IMR-90 (cell line): ENCODE measurements at regions not wholly inside any gene's neighbourhood (a gene's known extent, or its start where the extent isn't known, plus 50 kb on each side); places are given as distances from the start of the nearest gene placed in this dataset.

Experiments used
- ATAC-seq: fragments of 200-7000 bp; cut with Tn5 transposase; 2 replicates; pipeline ENCODE4 v1.9.1; 2020; ENCODE audit warnings: low read depth, mild to moderate bottlenecking, moderate library complexity
- BruUV-seq: library from RNA; stranded (reverse); fragments of 400-500 nt; replicated peaks from 2 replicates; lab custom pipeline; 2021; lab: Mats Ljungman, UMichigan
- CTCF ChIA-PET: fragments of 300-600 bp; formaldehyde crosslinking; extraction: SDS; loops from one replicate; lab custom pipeline; 2021; ENCODE audit warnings: antibody characterized with exemption; lab: Yijun Ruan, JAX
- POLR2A ChIA-PET: fragments of 300-600 bp; sonication (Branson Sonifier 250); formaldehyde crosslinking; loops from one replicate; lab custom pipeline; 2022; ENCODE audit warnings: antibody characterized with exemption; ENCODE audit not compliant: unreplicated experiment; lab: Charles Lee
- DNase-seq: peaks from one replicate; pipeline ENCODE4 v3.0.0; 2013
- H2AFZ ChIP-seq: replicated peaks from 2 replicates; pipeline ENCODE3; 2013; ENCODE audit warnings: low read length, mild to moderate bottlenecking; ENCODE audit not compliant: poor library complexity
- H2AK5ac ChIP-seq: 2 replicates; pipeline ENCODE4 v1.6.1; 2013; ENCODE audit warnings: low read depth, low read length, inconsistent platforms
- H2AK9ac ChIP-seq: replicated peaks from 2 replicates; pipeline ENCODE3; 2013; ENCODE audit warnings: mild to moderate bottlenecking, low read depth, low read length, moderate library complexity; ENCODE audit not compliant: poor library complexity
- H2BK120ac ChIP-seq: 2 replicates; pipeline ENCODE4 v1.6.1; 2013; ENCODE audit warnings: low read depth, low read length, inconsistent platforms
- H2BK15ac ChIP-seq: 3 replicates; pipeline ENCODE4 v1.6.1; 2013; ENCODE audit warnings: low read depth, low read length, inconsistent platforms
- H2BK20ac ChIP-seq: 2 replicates; pipeline ENCODE4 v1.6.1; 2013; ENCODE audit warnings: low read depth, mild to moderate bottlenecking, inconsistent platforms, low read length, moderate library complexity
- H2BK5ac ChIP-seq: 2 replicates; pipeline ENCODE4 v1.6.1; 2013; ENCODE audit warnings: mild to moderate bottlenecking, low read depth, low read length, inconsistent platforms; ENCODE audit not compliant: poor library complexity, severe bottlenecking
- H3K14ac ChIP-seq: replicated peaks from 2 replicates; pipeline ENCODE4 v1.6.1; 2013; ENCODE audit warnings: low read depth, low read length, inconsistent platforms
- H3K18ac ChIP-seq: 2 replicates; pipeline ENCODE4 v1.6.1; 2013; ENCODE audit warnings: low read depth, low read length, control low read depth
- H3K23ac ChIP-seq: 2 replicates; pipeline ENCODE4 v1.6.1; 2013; ENCODE audit warnings: low read depth, low read length, inconsistent platforms
- H3K27ac ChIP-seq: 2 replicates; pipeline ENCODE4 v1.5.1; 2013; ENCODE audit warnings: mild to moderate bottlenecking, control low read depth, low read length; ENCODE audit not compliant: insufficient read depth
- H3K27me3 ChIP-seq: 2 replicates; pipeline ENCODE4 v1.6.1; 2013; ENCODE audit warnings: low read length; ENCODE audit not compliant: control insufficient read depth, insufficient read depth
- H3K36me3 ChIP-seq: 2 replicates; pipeline ENCODE4 v1.6.1; 2013; ENCODE audit warnings: low read length, mixed read lengths; ENCODE audit not compliant: control insufficient read depth, insufficient read depth
- H3K4ac ChIP-seq: 2 replicates; pipeline ENCODE4 v1.6.1; 2013; ENCODE audit warnings: low read depth, low read length, inconsistent platforms
- H3K4me1 ChIP-seq: 2 replicates; pipeline ENCODE4 v1.6.1; 2013; ENCODE audit warnings: low read length, mixed read lengths; ENCODE audit not compliant: control insufficient read depth, insufficient read depth
- H3K4me2 ChIP-seq: 2 replicates; pipeline ENCODE4 v1.6.1; 2013; ENCODE audit warnings: low read depth, mild to moderate bottlenecking, control low read depth, low read length, moderate library complexity
- H3K4me3 ChIP-seq: 2 replicates; pipeline ENCODE4 v1.5.1; 2013; ENCODE audit warnings: low read depth, mild to moderate bottlenecking, control low read depth, low read length, moderate library complexity; ENCODE audit not compliant: insufficient read depth
- H3K56ac ChIP-seq: 2 replicates; pipeline ENCODE4 v1.6.1; 2013; ENCODE audit warnings: low read length, inconsistent platforms; ENCODE audit not compliant: insufficient read depth; ENCODE audit errors: extremely low read depth
- H3K79me1 ChIP-seq, 2 experiments: 2 replicates each; pipeline ENCODE4 v1.6.1; 2013; ENCODE audit warnings: low read length in 2 of 2, inconsistent platforms in 1 of 2, low read depth in 1 of 2
- H3K9ac ChIP-seq: 2 replicates; pipeline ENCODE4 v1.6.1; 2013; ENCODE audit warnings: low read depth, low read length, control low read depth
- H3K9me1 ChIP-seq: 2 replicates; pipeline ENCODE4 v1.6.1; 2013; ENCODE audit warnings: low read length, inconsistent platforms; ENCODE audit not compliant: insufficient read depth
- H3K9me3 ChIP-seq: 2 replicates; pipeline ENCODE4 v1.6.1; 2013; ENCODE audit warnings: low read length; ENCODE audit not compliant: control insufficient read depth, insufficient read depth
- H4K20me1 ChIP-seq: 2 replicates; pipeline ENCODE4 v1.6.1; 2013; ENCODE audit warnings: low read length, inconsistent platforms; ENCODE audit not compliant: insufficient read depth
- H4K5ac ChIP-seq: 2 replicates; pipeline ENCODE4 v1.6.1; 2013; ENCODE audit warnings: mild to moderate bottlenecking, low read depth, low read length, control low read depth
- H4K8ac ChIP-seq, 2 experiments: 2 replicates each; pipeline ENCODE4 v1.6.1; 2013; ENCODE audit warnings: low read depth in 2 of 2, low read length in 2 of 2, control low read depth in 1 of 2, inconsistent platforms in 1 of 2
- H4K91ac ChIP-seq: 2 replicates; pipeline ENCODE4 v1.6.1; 2013; ENCODE audit warnings: low read depth, low read length, inconsistent platforms; ENCODE audit not compliant: insufficient read depth
- BHLHE40 ChIP-seq: fragments of 150-350 bp; IDR thresholded peaks from 2 replicates; pipeline ENCODE4 v1.6.1; 2016; ENCODE audit warnings: mild to moderate bottlenecking, low read depth, low read length
- CEBPB ChIP-seq: IDR thresholded peaks from 2 replicates; pipeline ENCODE4 v1.6.1; 2012; ENCODE audit warnings: low read depth, low read length, improper control_type of control experiment
- CHD1 ChIP-seq: IDR thresholded peaks from 2 replicates; pipeline ENCODE4 v1.6.1; 2012; ENCODE audit warnings: low read depth, low read length, improper control_type of control experiment
- CTCF ChIP-seq: conservative IDR thresholded peaks from 2 replicates; pipeline ENCODE4 v1.5.1; 2012; ENCODE audit warnings: mild to moderate bottlenecking, low read depth, low read length, improper control_type of control experiment
- ELK1 ChIP-seq: fragments of 150-350 bp; IDR thresholded peaks from 2 replicates; pipeline ENCODE4 v1.6.1; 2016; ENCODE audit warnings: low read depth, mild to moderate bottlenecking, low read length, moderate library complexity, borderline replicate concordance
- FOS ChIP-seq: fragments of 150-350 bp; IDR thresholded peaks from 2 replicates; pipeline ENCODE4 v1.6.1; 2016; ENCODE audit warnings: low read depth, low read length
- MAFK ChIP-seq: IDR thresholded peaks from 2 replicates; pipeline ENCODE4 v1.6.1; 2012; ENCODE audit warnings: low read depth, low read length, improper control_type of control experiment
- MAZ ChIP-seq: IDR thresholded peaks from 2 replicates; pipeline ENCODE4 v1.6.1; 2012; ENCODE audit warnings: low read depth, mild to moderate bottlenecking, low read length, improper control_type of control experiment, moderate library complexity, borderline replicate concordance
- MXI1 ChIP-seq: IDR thresholded peaks from 2 replicates; pipeline ENCODE4 v1.6.1; 2012; ENCODE audit warnings: low read depth, mild to moderate bottlenecking, low read length, moderate library complexity, borderline replicate concordance
- NFE2L2 ChIP-seq: fragments of 150-350 bp; IDR thresholded peaks from 2 replicates; pipeline ENCODE4 v1.6.1; 2016; ENCODE audit warnings: low read depth, mild to moderate bottlenecking, low read length
- POLR2A ChIP-seq: IDR thresholded peaks from 2 replicates; pipeline ENCODE4 v1.6.1; 2012; ENCODE audit warnings: mild to moderate bottlenecking, low read depth, low read length
- RAD21 ChIP-seq: IDR thresholded peaks from 2 replicates; pipeline ENCODE4 v1.6.1; 2012; ENCODE audit warnings: low read length, improper control_type of control experiment
- RCOR1 ChIP-seq: IDR thresholded peaks from 2 replicates; pipeline ENCODE4 v1.6.1; 2012; ENCODE audit warnings: mild to moderate bottlenecking, low read length, improper control_type of control experiment; ENCODE audit not compliant: insufficient replicate concordance
- RFX5 ChIP-seq: IDR thresholded peaks from 2 replicates; pipeline ENCODE4 v1.8.0; 2012; ENCODE audit warnings: low read depth, mild to moderate bottlenecking, low read length, moderate library complexity
- SMC3 ChIP-seq: fragments of 150-350 bp; IDR thresholded peaks from 2 replicates; pipeline ENCODE4 v1.6.1; 2016; ENCODE audit warnings: low read depth, mild to moderate bottlenecking, antibody characterized with exemption, low read length, moderate library complexity
- USF2 ChIP-seq: fragments of 150-350 bp; IDR thresholded peaks from 2 replicates; pipeline ENCODE4 v1.6.1; 2017; ENCODE audit warnings: mild to moderate bottlenecking, antibody characterized with exemption, low read length, low read depth
- WGBS, 2 experiments: methylation state at CpG; one replicate each; pipeline versions ENCODE4 v1.1.5 to v1.1.7; 2013; ENCODE audit warnings: missing lambda C conversion rate in 2 of 2; ENCODE audit not compliant: insufficient read length in 1 of 2; ENCODE audit errors: extremely low coverage in 2 of 2; 5-methylcytosine and 5-hydroxymethylcytosine counted together
- dilution Hi-C: fragments of 300-500 bp; cut with HindIII; formaldehyde crosslinking; loops from one replicate; pipeline ENCODE4 v1.14.3; 2018; ENCODE audit warnings: low sequenced_read_pairs; ENCODE audit not compliant: unreplicated experiment
- in situ Hi-C: fragments of 300-500 bp; cut with MboI; formaldehyde crosslinking; loops from 3 replicates; pipeline ENCODE4 v1.14.3; 2019; ENCODE audit warnings: low sequenced_read_pairs, inconsistent platforms, mixed read lengths
- intact Hi-C: fragments of 100-400 bp; cut with micrococcal nuclease; formaldehyde crosslinking; loops from 2 replicates; pipeline ENCODE4 v1.10.0; 2022

- ATAC-seq = no peak
- Histone ChIP-seq H4K8ac (no peak overlapping the region), H3K4me1 (no peaks in the 10 kb centered on the region), H2AK5ac (no peak overlapping the region), H3K4me3 (no peak overlapping the region), H3K27me3 (no peaks in the 10 kb centered on the region), H4K5ac (no peak overlapping the region), H4K91ac (no peak overlapping the region), H3K27ac (no peak overlapping the region), H2BK120ac (no peak overlapping the region), H2BK5ac (no peak overlapping the region), H3K4me2 (no peak overlapping the region), H3K23ac (no peak overlapping the region), H3K18ac (no peak overlapping the region), H3K9me1 (no peaks in the 10 kb centered on the region), H4K20me1 (no peaks in the 10 kb centered on the region), H2AFZ (no peak overlapping the region), H3K4ac (no peak overlapping the region), H2AK9ac (no peak overlapping the region), H3K9ac (no peak overlapping the region), H3K56ac (no peak overlapping the region), H3K9me3 (no peaks in the 10 kb centered on the region; the same call in 1 of the 2 replicates), H2BK15ac (no peak overlapping the region), H3K79me1 (no peaks in the 10 kb centered on the region), H3K36me3 (no peaks in the 10 kb centered on the region), H3K14ac (no peak overlapping the region), H2BK20ac (no peak overlapping the region)
- dilution Hi-C loops (no loop called here), in situ Hi-C loops (no loop called here), intact Hi-C loops (no loop called here)
- no TSS peak for BruUV-seq
- ChIA-PET POLR2A (no interaction called here), CTCF (no interaction called here)
- TF ChIP-seq RCOR1 (no peak), POLR2A (no peak), CEBPB (no peak), NFE2L2 (no peak), CHD1 (no peak), BHLHE40 (no peak), CTCF (no peak), MAFK (no peak), MAZ (no peak), FOS (no peak), ELK1 (no peak), RFX5 (no peak), RAD21 (no peak), USF2 (no peak), SMC3 (no peak), MXI1 (no peak)
- no peak for DNase-seq
- WGBS, 2 experiments = no CpG with 5 or more reads among the region's 2 CpGs
Measured at GRCh38 chr18:61658431-61658830, 234.4 kb downstream of the RNF152 start.
